ENCODE measurements at regions not wholly inside any gene's neighbourhood (a gene's known extent, or its start where the extent isn't known, plus 50 kb on each side); places are given as distances from the start of the nearest gene placed in this dataset.

DNA sequence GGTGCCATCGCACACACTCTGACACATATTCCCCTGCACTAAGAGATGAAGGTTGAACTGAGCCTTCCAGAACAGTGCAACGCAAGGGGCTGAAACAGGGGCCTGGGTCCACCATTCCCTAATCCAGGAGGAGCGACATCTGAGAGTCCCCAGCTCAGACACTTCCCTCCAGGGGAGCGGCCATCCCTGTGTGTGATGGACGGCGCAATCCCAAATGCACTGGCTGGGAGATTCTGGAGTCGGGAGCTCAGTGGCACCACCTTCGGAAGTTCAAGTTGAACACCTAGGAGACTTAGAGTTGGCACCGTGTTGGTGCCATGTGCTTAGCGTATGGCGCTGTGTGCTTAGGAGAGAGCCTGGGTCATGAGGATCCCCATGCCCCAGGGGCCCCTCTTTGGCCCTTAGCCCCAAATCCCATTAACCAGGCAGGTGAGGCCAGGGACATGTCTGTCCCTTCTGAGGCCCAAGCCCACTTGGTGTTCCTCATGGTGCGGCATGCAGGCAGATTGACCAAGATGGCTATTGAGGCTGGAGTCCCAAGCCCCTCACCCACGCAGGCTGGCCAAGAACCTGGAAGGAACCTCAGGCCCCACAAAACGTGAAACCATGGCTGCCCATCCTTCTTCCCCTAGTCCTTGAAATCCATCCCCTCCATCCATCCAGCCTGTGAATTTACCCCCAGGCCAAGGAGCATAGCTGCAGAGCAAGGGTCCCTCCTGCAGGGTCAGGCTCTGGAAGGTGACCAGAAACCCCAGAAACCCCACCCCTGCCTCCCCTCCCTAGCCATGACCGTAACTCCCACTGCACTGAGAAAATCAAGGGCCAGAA, 114.1 kb upstream of the OTOS start:
- H3K27ac ChIP-seq = no peak overlapping the region
- TF ChIP-seq, protein P1, sequence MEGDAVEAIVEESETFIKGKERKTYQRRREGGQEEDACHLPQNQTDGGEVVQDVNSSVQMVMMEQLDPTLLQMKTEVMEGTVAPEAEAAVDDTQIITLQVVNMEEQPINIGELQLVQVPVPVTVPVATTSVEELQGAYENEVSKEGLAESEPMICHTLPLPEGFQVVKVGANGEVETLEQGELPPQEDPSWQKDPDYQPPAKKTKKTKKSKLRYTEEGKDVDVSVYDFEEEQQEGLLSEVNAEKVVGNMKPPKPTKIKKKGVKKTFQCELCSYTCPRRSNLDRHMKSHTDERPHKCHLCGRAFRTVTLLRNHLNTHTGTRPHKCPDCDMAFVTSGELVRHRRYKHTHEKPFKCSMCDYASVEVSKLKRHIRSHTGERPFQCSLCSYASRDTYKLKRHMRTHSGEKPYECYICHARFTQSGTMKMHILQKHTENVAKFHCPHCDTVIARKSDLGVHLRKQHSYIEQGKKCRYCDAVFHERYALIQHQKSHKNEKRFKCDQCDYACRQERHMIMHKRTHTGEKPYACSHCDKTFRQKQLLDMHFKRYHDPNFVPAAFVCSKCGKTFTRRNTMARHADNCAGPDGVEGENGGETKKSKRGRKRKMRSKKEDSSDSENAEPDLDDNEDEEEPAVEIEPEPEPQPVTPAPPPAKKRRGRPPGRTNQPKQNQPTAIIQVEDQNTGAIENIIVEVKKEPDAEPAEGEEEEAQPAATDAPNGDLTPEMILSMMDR (conservative IDR thresholded peaks at IDR 0.05) = no peak
- TF ChIP-seq ZFX (IDR thresholded peaks at IDR 0.05) = no peak

- H3K27ac ChIP-seq = no peak overlapping the region
- TF ChIP-seq ZFX (IDR thresholded peaks at IDR 0.05) = no peak
- TF ChIP-seq, protein P1 (conservative IDR thresholded peaks at IDR 0.05) = no peak
Measured at GRCh38 chr2:240255165-240255491, 114.7 kb upstream of the OTOS start.

GRCh38 chr2:240255811-240256703, 115.6 kb upstream of the OTOS start:
- TF ChIP-seq, protein P1 (conservative IDR thresholded peaks at IDR 0.05) = no peak
- no peak for TF ChIP-seq ZFX (IDR thresholded peaks at IDR 0.05)
- no peak overlapping the region for H3K27ac ChIP-seq

DNA sequence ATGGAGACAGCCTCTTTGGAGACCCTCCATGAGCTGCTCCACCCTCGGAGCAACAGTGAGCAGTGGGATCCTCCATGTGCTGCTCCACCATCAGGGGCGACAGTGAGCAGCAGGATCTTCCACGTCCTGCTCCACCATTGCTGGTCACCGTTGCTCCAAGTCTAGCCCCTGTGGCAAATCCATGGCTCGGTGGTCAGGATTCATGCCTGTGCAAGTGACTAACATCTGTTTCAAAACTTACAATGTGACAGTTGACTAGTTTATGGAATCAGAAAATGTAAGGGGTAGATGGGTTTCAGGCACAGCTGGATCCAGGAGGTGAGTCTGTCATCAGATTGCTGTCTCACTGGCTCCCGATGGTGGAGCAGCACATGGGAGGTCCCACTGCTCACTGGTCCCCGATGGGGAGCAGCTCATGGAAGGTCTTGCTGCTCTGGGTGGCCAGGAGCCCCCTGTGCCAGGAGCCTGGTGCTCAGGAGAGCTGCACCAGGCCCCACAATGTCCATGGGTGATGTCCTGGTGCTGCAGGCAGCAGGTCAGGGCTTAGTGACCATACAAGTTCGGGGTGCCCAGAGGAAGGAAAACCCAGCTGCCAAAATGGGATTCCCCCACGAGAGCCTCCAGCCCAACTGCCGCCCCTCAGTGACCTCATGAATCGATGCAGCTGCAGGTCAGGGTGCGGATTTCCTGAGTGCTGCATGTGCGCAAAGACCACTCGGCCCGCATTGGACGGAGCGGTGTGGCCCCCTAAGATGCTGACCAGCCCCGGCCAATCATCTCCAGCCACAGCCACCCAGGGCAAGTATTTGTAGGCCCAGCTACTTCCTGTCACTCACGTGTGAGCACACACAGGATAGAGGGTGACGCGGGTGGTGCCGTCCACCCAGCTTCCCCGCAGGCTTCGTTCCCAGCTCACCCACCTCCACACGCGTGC, 116.5 kb upstream of the OTOS start:
- H3K27ac ChIP-seq = no peak overlapping the region

DNA sequence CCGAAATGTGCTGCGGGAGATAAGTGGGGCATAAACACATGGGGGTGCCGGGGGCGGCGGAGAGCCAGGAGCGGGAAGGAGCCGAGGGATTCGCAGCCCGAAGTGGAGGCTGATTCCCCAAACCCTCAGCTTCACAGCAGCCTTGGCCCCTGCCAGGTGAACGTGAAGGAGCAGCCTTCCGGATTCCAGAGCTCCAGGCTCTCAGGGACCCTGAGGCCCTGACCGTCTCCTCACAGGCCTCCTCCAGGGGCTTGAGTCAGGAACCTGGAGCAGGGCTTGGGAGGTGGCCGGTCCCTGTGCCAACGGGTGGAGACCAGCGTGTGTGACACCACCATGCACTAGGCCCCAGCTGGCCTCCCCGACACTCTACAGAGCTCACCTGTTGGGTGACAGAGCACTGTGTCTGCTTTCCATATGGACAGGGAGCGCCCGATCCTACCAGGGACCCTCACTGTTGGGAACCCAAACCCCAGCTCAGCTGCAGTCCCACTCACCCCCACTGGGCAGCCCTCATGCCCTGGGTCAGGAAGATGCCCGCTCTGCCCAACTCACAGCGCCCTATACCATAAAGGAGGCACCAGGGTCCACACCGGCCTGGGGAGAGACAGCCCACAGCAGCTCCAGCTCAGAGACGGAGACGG, 117.6 kb upstream of the OTOS start:
- H3K27ac ChIP-seq = no peak overlapping the region
- TF ChIP-seq, protein P1 (conservative IDR thresholded peaks at IDR 0.05) = no peak
- no peak for TF ChIP-seq ZFX (IDR thresholded peaks at IDR 0.05)

More for the DNA sequence above, 116.5 kb upstream of the OTOS start:
- TF ChIP-seq ZFX (IDR thresholded peaks at IDR 0.05) = no peak
- TF ChIP-seq, protein P1 (conservative IDR thresholded peaks at IDR 0.05) = no peak

- TF ChIP-seq, protein P1 (conservative IDR thresholded peaks at IDR 0.05) = no peak
- TF ChIP-seq ZFX (IDR thresholded peaks at IDR 0.05) = no peak
- H3K27ac ChIP-seq = no peak overlapping the region
Measured at GRCh38 chr2:240258685-240259084, 118.2 kb upstream of the OTOS start.

Measured in C4-2B (cell line).